ENCODE measurements at regions not wholly inside any gene's neighbourhood (a gene's known extent, or its start where the extent isn't known, plus 50 kb on each side); places are given as distances from the start of the nearest gene placed in this dataset.

DNA sequence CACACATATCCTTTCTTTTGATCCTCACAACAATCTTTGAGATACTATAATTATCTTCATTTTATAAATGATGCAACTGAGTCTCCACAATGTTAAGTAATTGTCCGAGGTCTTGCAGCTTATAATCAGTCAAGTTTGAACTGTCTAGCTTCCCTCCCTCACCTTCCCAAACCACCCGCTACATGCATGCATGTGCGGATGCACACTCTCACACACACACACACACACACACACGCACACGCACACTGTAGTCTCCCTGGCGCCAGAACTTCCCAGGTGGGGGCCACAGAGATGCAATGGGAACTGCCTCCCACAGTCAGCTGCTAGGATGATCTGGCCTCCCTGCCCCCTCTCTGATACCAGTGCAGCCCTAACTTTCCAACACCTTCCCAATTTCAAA is 501.3 kb downstream of the BUD13 start:
- peak in 1 of 5 donors; percentile 31 for DNase-seq

DNA sequence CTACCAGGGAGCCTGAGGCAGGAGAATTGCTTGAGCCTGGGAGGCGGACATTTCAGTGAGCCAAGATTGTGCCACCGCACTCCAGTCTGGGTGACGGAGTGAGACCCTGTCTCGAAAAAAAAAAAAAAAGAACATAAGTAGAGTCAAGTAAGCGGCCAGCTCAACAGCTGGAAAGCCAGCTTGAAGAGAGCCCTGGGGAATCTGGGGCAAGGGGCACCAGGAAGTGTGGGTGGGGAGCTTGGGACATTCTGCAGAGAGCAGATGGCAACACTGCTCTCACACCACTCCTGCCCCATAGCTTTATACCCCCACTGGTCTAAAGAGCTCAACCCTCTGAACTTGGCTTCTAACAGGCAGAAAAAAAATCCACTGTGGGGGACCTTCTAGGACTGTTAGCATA is 505.6 kb downstream of the BUD13 start:
- no peaks in the 10 kb centered on the region for H3K4me1 ChIP-seq (ENCODE audit: control insufficient read depth in 2 of 3, insufficient read depth in 2 of 3, low read depth in 1 of 3, low read length in 3 of 3)
- FAIRE-seq: no peak
- DNase-seq: peak in 1 of 5 donors; percentile 16

More for the DNA sequence above, 501.3 kb downstream of the BUD13 start:
- FAIRE-seq: no peak
- H3K4me1 ChIP-seq (ENCODE audit: control insufficient read depth in 2 of 3, insufficient read depth in 2 of 3, low read depth in 1 of 3, low read length in 3 of 3): no peaks in the 10 kb centered on the region
- TF ChIP-seq, protein P1, sequence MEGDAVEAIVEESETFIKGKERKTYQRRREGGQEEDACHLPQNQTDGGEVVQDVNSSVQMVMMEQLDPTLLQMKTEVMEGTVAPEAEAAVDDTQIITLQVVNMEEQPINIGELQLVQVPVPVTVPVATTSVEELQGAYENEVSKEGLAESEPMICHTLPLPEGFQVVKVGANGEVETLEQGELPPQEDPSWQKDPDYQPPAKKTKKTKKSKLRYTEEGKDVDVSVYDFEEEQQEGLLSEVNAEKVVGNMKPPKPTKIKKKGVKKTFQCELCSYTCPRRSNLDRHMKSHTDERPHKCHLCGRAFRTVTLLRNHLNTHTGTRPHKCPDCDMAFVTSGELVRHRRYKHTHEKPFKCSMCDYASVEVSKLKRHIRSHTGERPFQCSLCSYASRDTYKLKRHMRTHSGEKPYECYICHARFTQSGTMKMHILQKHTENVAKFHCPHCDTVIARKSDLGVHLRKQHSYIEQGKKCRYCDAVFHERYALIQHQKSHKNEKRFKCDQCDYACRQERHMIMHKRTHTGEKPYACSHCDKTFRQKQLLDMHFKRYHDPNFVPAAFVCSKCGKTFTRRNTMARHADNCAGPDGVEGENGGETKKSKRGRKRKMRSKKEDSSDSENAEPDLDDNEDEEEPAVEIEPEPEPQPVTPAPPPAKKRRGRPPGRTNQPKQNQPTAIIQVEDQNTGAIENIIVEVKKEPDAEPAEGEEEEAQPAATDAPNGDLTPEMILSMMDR (IDR thresholded peaks at IDR 0.05; ENCODE audit: borderline replicate concordance, extremely low read depth, insufficient read depth): no peak
- H3K9ac ChIP-seq (ENCODE audit: low read length in 3 of 3): no peak overlapping the region
- no peak overlapping the region for H3K4me3 ChIP-seq (ENCODE audit: low read length in 3 of 3)
- H3K27ac ChIP-seq (ENCODE audit: low read depth in 2 of 2, low read length in 2 of 2): no peak overlapping the region
- no peaks in the 10 kb centered on the region for H3K36me3 ChIP-seq (ENCODE audit: control insufficient read depth in 2 of 3, insufficient read depth in 3 of 3, low read length in 3 of 3)
- intact Hi-C loops (cut with DNase I): loop anchor here (10.0 kb wide), 1 partner anchor 937 kb away; no protein-coding TSS in a partner anchor
- H3K27me3 ChIP-seq (ENCODE audit: control insufficient read depth, insufficient read depth, low read length): no peaks in the 10 kb centered on the region
- no peaks in the 10 kb centered on the region for H3K9me3 ChIP-seq (ENCODE audit: control insufficient read depth in 2 of 3, insufficient read depth in 1 of 3, low read length in 3 of 3)

DNA sequence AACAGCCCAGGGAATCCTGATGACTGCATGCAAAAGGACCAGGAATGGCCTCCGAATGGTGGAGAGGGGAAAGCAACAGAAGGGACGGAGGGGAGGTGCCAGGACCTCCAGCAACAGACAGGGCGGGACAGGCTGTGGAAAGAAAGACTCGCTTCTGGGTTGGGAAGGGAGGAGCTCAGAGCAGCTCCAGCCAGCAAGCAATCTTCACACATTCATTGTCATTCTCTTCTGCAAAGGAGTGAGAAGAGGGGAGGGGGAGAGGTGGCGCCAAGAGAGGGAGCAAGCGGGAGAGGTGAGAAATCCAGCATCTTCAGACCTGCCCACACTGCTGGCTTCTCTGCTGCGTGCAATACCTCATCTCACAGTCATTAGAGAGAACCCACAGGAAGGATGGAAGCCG is 509.0 kb downstream of the BUD13 start:
- Histone ChIP-seq H3K36me3 (ENCODE audit: control insufficient read depth in 2 of 3, insufficient read depth in 3 of 3, low read length in 3 of 3) (no peaks in the 10 kb centered on the region), H3K4me1 (ENCODE audit: control insufficient read depth in 2 of 3, insufficient read depth in 2 of 3, low read depth in 1 of 3, low read length in 3 of 3) (no peaks in the 10 kb centered on the region), H3K9ac (ENCODE audit: low read length in 3 of 3) (no peak overlapping the region), H3K4me3 (ENCODE audit: low read length in 3 of 3) (no peak overlapping the region), H3K27me3 (ENCODE audit: control insufficient read depth, insufficient read depth, low read length) (no peaks in the 10 kb centered on the region), H3K9me3 (ENCODE audit: control insufficient read depth in 2 of 3, insufficient read depth in 1 of 3, low read length in 3 of 3) (no peaks in the 10 kb centered on the region), H3K27ac (ENCODE audit: low read depth in 2 of 2, low read length in 2 of 2) (no peak overlapping the region)
- FAIRE-seq (no peak), DNase-seq (no peak)
- TF ChIP-seq, protein P1 (IDR thresholded peaks at IDR 0.05; ENCODE audit: borderline replicate concordance, extremely low read depth, insufficient read depth): no peak
- intact Hi-C loops (cut with DNase I): no loop called here

More for the DNA sequence above, 505.6 kb downstream of the BUD13 start:
- TF ChIP-seq, protein P1 (IDR thresholded peaks at IDR 0.05; ENCODE audit: borderline replicate concordance, extremely low read depth, insufficient read depth): no peak
- Histone ChIP-seq H3K4me3 (ENCODE audit: low read length in 3 of 3) (no peak overlapping the region), H3K9me3 (ENCODE audit: control insufficient read depth in 2 of 3, insufficient read depth in 1 of 3, low read length in 3 of 3) (no peaks in the 10 kb centered on the region), H3K36me3 (ENCODE audit: control insufficient read depth in 2 of 3, insufficient read depth in 3 of 3, low read length in 3 of 3) (no peaks in the 10 kb centered on the region), H3K9ac (ENCODE audit: low read length in 3 of 3) (no peak overlapping the region), H3K27me3 (ENCODE audit: control insufficient read depth, insufficient read depth, low read length) (no peaks in the 10 kb centered on the region), H3K27ac (ENCODE audit: low read depth in 2 of 2, low read length in 2 of 2) (no peak overlapping the region)
- intact Hi-C loops (cut with DNase I): no loop called here

DNA sequence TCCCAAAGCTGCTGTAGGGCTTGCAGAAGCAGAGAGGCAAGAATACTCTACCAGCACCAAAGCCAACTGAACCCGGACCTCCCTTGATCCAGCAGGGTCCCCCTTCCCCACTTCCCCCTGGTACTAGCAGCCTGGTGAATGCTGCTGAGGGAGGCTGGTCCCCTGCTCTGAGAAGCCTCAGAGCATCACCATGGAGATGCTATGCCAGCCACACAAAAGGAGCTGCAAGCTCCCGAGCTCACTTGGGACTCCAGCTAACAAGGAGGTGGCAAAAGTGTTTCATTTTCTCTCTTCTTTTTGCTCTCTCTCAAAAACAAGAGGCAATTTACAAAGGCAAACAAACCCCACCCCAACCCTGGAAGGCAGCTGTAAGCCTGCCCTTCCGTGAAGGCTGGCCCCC is 509.8 kb downstream of the BUD13 start:
- FAIRE-seq (no peak), DNase-seq (no peak)
- Histone ChIP-seq H3K4me1 (ENCODE audit: control insufficient read depth in 2 of 3, insufficient read depth in 2 of 3, low read depth in 1 of 3, low read length in 3 of 3) (no peaks in the 10 kb centered on the region), H3K27ac (ENCODE audit: low read depth in 2 of 2, low read length in 2 of 2) (no peak overlapping the region), H3K27me3 (ENCODE audit: control insufficient read depth, insufficient read depth, low read length) (no peaks in the 10 kb centered on the region), H3K36me3 (ENCODE audit: control insufficient read depth in 2 of 3, insufficient read depth in 3 of 3, low read length in 3 of 3) (no peaks in the 10 kb centered on the region), H3K9me3 (ENCODE audit: control insufficient read depth in 2 of 3, insufficient read depth in 1 of 3, low read length in 3 of 3) (no peaks in the 10 kb centered on the region), H3K9ac (ENCODE audit: low read length in 3 of 3) (no peak overlapping the region), H3K4me3 (ENCODE audit: low read length in 3 of 3) (no peak overlapping the region)
- TF ChIP-seq, protein P1 (IDR thresholded peaks at IDR 0.05; ENCODE audit: borderline replicate concordance, extremely low read depth, insufficient read depth): no peak
- intact Hi-C loops (cut with DNase I): no loop called here
